ENCODE measurements at regions not wholly inside any gene's neighbourhood (a gene's known extent, or its start where the extent isn't known, plus 50 kb on each side); places are given as distances from the start of the nearest gene placed in this dataset.
"Not testable (repeated sequence)": the region's sequence is repeated elsewhere in the genome, so short reads cannot be mapped to it uniquely, and the experiment has no call there.

DNA sequence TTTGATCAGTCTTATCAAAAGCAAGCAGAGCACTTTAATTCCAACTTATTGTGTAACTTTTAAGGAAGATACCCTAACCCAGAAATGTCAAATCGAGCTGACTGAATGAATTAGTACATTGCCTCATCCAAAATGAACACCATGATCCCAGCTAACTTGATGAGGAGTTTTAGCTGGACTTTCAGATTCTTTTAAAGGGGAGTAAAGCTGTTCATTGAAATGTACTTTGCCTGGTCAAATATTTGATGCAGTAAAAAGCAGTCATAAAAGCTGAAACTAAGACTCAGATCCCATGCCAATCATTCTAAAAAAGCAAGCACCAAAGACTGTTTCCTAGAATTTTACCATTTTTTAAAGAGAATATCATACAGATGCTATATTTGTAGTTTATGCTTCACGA lies 114.1 kb downstream of the FSCB start:
- Histone ChIP-seq H3K18ac (ENCODE audit: low read length) (no peak overlapping the region), H3K27ac (ENCODE audit: low read depth, low read length) (no peak overlapping the region), H4K8ac (ENCODE audit: low read depth, low read length) (no peak overlapping the region), H4K91ac (ENCODE audit: low read depth, low read length) (no peak overlapping the region), H2BK12ac (ENCODE audit: low read length) (no peak overlapping the region), H2AK5ac (ENCODE audit: low read length) (no peak overlapping the region), H3K4me2 (ENCODE audit: low read length) (no peak overlapping the region), H3K36me3 (ENCODE audit: control insufficient read depth in 1 of 2, insufficient read depth in 2 of 2, low read length in 2 of 2) (no peaks in the 10 kb centered on the region), H3K79me1 (ENCODE audit: low read length) (no peaks in the 10 kb centered on the region), H3K79me2 (ENCODE audit: control insufficient read depth, insufficient read depth, low read length, poor library complexity) (no peaks in the 10 kb centered on the region), H3K14ac (ENCODE audit: low read length) (no peak overlapping the region), H3K4me3 (ENCODE audit: low read depth, low read length) (no peak overlapping the region), H2BK5ac (ENCODE audit: low read depth, low read length, poor library complexity) (no peak overlapping the region), H3K27me3 (ENCODE audit: insufficient read depth, low read length) (no peaks in the 10 kb centered on the region), H2AFZ (ENCODE audit: insufficient read depth, low read length, poor library complexity) (no peak overlapping the region), H2BK120ac (ENCODE audit: insufficient read depth, low read length, poor library complexity) (no peak overlapping the region), H3K9ac (ENCODE audit: low read length) (no peak overlapping the region), H3K4ac (ENCODE audit: low read depth, low read length) (no peak overlapping the region), H4K12ac (ENCODE audit: low read depth, low read length) (no peak overlapping the region), H3K4me1 (ENCODE audit: control insufficient read depth in 1 of 2, insufficient read depth in 2 of 2, low read length in 2 of 2) (no peaks in the 10 kb centered on the region), H3K23ac (ENCODE audit: low read length) (no peak overlapping the region), H3K9me3 (ENCODE audit: insufficient read depth, low read depth, low read length) (no peaks in the 10 kb centered on the region)
- DNase-seq: no peak
- WGBS (ENCODE audit: extremely low coverage, insufficient coverage, insufficient read length): no CpG with 5 or more reads among the region's 2 CpGs

DNA sequence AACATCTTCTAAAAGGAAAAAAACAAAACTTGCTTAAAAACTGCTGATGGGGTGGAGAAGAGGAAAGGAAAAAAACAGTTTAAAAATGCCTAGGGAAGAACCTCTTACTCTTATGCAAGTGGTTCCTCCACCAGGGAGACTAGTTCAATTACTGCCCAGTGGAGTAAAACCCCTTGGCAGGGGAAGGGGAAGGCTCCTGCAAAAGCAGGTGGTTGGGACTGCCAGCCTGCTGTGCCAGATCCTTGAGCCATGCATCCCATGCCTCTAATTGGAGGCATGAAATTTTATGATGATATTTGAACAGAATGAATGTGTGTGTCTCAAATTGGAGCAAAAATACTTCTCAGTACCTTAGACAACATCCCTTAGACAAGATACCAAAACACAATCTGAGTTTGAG lies 118.8 kb downstream of the FSCB start:
- H3K27me3 ChIP-seq (ENCODE audit: insufficient read depth, low read length): no peaks in the 10 kb centered on the region
- no peak overlapping the region for H3K18ac ChIP-seq (ENCODE audit: low read length)
- no peak overlapping the region for H4K8ac ChIP-seq (ENCODE audit: low read depth, low read length)
- H3K23ac ChIP-seq (ENCODE audit: low read length): no peak overlapping the region
- H2BK5ac ChIP-seq (ENCODE audit: low read depth, low read length, poor library complexity): no peak overlapping the region
- H3K4me2 ChIP-seq (ENCODE audit: low read length): no peak overlapping the region
- H4K12ac ChIP-seq (ENCODE audit: low read depth, low read length): no peak overlapping the region
- H2BK12ac ChIP-seq (ENCODE audit: low read length): no peak overlapping the region
- H2AK5ac ChIP-seq (ENCODE audit: low read length): no peak overlapping the region
- H3K79me2 ChIP-seq (ENCODE audit: control insufficient read depth, insufficient read depth, low read length, poor library complexity): no peaks in the 10 kb centered on the region
- no peak overlapping the region for H4K91ac ChIP-seq (ENCODE audit: low read depth, low read length)
- no peak for DNase-seq
- no peak overlapping the region for H3K27ac ChIP-seq (ENCODE audit: low read depth, low read length)
- no peak overlapping the region for H3K14ac ChIP-seq (ENCODE audit: low read length)
- no peak overlapping the region for H2BK120ac ChIP-seq (ENCODE audit: insufficient read depth, low read length, poor library complexity)
- H2AFZ ChIP-seq (ENCODE audit: insufficient read depth, low read length, poor library complexity): no peak overlapping the region
- no peak overlapping the region for H3K9ac ChIP-seq (ENCODE audit: low read length)
- no peaks in the 10 kb centered on the region for H3K4me1 ChIP-seq (ENCODE audit: control insufficient read depth in 1 of 2, insufficient read depth in 2 of 2, low read length in 2 of 2)
- H3K9me3 ChIP-seq (ENCODE audit: insufficient read depth, low read depth, low read length): peaks cover 1% of the 10 kb centered on the region
- H3K36me3 ChIP-seq (ENCODE audit: control insufficient read depth in 1 of 2, insufficient read depth in 2 of 2, low read length in 2 of 2): no peaks in the 10 kb centered on the region
- H3K79me1 ChIP-seq (ENCODE audit: low read length): no peaks in the 10 kb centered on the region
- no peak overlapping the region for H3K4me3 ChIP-seq (ENCODE audit: low read depth, low read length)
- H3K4ac ChIP-seq (ENCODE audit: low read depth, low read length): no peak overlapping the region

DNA sequence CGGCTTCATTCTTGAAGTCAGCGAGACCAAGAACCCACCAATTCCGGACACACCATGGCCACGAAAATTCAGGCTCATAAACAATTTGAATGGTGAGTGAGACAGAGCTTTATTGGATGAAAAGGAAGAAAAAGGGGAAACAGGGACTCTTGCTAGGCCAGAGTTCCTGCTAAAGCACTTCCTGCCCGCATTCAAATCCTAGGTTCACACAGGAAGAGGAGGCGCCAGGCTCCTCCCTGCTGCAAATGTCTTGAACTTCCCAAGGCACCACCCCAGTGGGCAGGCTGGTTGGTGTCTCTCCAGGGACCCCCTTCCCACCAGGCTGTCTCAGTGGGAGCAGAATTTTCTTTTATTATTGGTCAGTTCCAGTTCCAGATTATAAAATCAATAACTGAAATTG lies 121.2 kb downstream of the FSCB start:
- Histone ChIP-seq H3K9me3 (ENCODE audit: insufficient read depth, low read depth, low read length) (peaks cover 1% of the 10 kb centered on the region), H2BK5ac (ENCODE audit: low read depth, low read length, poor library complexity) (no peak overlapping the region), H2BK12ac (ENCODE audit: low read length) (no peak overlapping the region), H2BK120ac (ENCODE audit: insufficient read depth, low read length, poor library complexity) (no peak overlapping the region), H3K4me1 (ENCODE audit: control insufficient read depth in 1 of 2, insufficient read depth in 2 of 2, low read length in 2 of 2) (no peaks in the 10 kb centered on the region), H3K9ac (ENCODE audit: low read length) (no peak overlapping the region), H3K4me3 (ENCODE audit: low read depth, low read length) (no peak overlapping the region), H4K12ac (ENCODE audit: low read depth, low read length) (no peak overlapping the region), H3K79me1 (ENCODE audit: low read length) (no peaks in the 10 kb centered on the region), H3K14ac (ENCODE audit: low read length) (no peak overlapping the region), H2AK5ac (ENCODE audit: low read length) (no peak overlapping the region), H3K79me2 (ENCODE audit: control insufficient read depth, insufficient read depth, low read length, poor library complexity) (no peaks in the 10 kb centered on the region), H3K4ac (ENCODE audit: low read depth, low read length) (no peak overlapping the region), H3K27ac (ENCODE audit: low read depth, low read length) (no peak overlapping the region), H4K91ac (ENCODE audit: low read depth, low read length) (no peak overlapping the region), H3K18ac (ENCODE audit: low read length) (no peak overlapping the region), H3K23ac (ENCODE audit: low read length) (no peak overlapping the region), H3K27me3 (ENCODE audit: insufficient read depth, low read length) (no peaks in the 10 kb centered on the region), H2AFZ (ENCODE audit: insufficient read depth, low read length, poor library complexity) (no peak overlapping the region), H4K8ac (ENCODE audit: low read depth, low read length) (no peak overlapping the region), H3K4me2 (ENCODE audit: low read length) (no peak overlapping the region), H3K36me3 (ENCODE audit: control insufficient read depth in 1 of 2, insufficient read depth in 2 of 2, low read length in 2 of 2) (no peaks in the 10 kb centered on the region)
- no peak for DNase-seq
- no CpG with 5 or more reads among the region's 6 CpGs for WGBS (ENCODE audit: extremely low coverage, insufficient coverage, insufficient read length)

DNA sequence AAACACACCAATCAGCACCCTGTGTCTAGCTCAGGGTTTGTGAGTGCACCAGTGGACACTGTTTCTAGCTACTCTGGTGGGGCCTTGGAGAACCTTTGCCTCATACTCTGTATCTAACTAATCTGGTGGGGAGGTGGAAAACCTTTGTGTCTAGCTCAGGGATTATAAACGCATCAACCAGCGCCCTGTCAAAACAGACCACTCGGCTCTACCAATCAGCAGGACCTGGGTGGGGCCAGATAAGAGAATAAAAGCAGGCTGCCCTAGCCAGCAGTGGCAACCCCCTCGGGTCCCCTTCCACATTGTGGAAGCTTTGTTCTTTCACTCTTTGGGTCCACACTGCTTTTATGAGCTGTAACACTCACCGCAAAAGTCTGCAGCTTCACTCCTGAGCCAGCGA lies 121.8 kb downstream of the FSCB start:
- H4K12ac ChIP-seq (ENCODE audit: low read depth, low read length); H3K4me1 ChIP-seq (ENCODE audit: control insufficient read depth in 1 of 2, insufficient read depth in 2 of 2, low read length in 2 of 2); H2AFZ ChIP-seq (ENCODE audit: insufficient read depth, low read length, poor library complexity); DNase-seq; H3K4me2 ChIP-seq (ENCODE audit: low read length); H3K23ac ChIP-seq (ENCODE audit: low read length); H4K91ac ChIP-seq (ENCODE audit: low read depth, low read length); H2AK5ac ChIP-seq (ENCODE audit: low read length); H3K79me2 ChIP-seq (ENCODE audit: control insufficient read depth, insufficient read depth, low read length, poor library complexity); H2BK5ac ChIP-seq (ENCODE audit: low read depth, low read length, poor library complexity); H2BK12ac ChIP-seq (ENCODE audit: low read length); H3K9me3 ChIP-seq (ENCODE audit: insufficient read depth, low read depth, low read length); H3K27me3 ChIP-seq (ENCODE audit: insufficient read depth, low read length); H3K27ac ChIP-seq (ENCODE audit: low read depth, low read length); H3K9ac ChIP-seq (ENCODE audit: low read length); H3K4ac ChIP-seq (ENCODE audit: low read depth, low read length); H3K14ac ChIP-seq (ENCODE audit: low read length); H3K4me3 ChIP-seq (ENCODE audit: low read depth, low read length); H3K36me3 ChIP-seq (ENCODE audit: control insufficient read depth in 1 of 2, insufficient read depth in 2 of 2, low read length in 2 of 2); H3K18ac ChIP-seq (ENCODE audit: low read length); H4K8ac ChIP-seq (ENCODE audit: low read depth, low read length); H2BK120ac ChIP-seq (ENCODE audit: insufficient read depth, low read length, poor library complexity); H3K79me1 ChIP-seq (ENCODE audit: low read length): not testable (repeated sequence)
- WGBS (ENCODE audit: extremely low coverage, insufficient coverage, insufficient read length): no CpG with 5 or more reads among the region's 6 CpGs
